ENCODE measurements at regions not wholly inside any gene's neighbourhood (a gene's known extent, or its start where the extent isn't known, plus 50 kb on each side); places are given as distances from the start of the nearest gene placed in this dataset.
A peak's percentile ranks its signal among the peaks of the same experiment; 100 is the strongest.
"Not testable (repeated sequence)": the region's sequence is repeated elsewhere in the genome, so short reads cannot be mapped to it uniquely, and the experiment has no call there.

DNA sequence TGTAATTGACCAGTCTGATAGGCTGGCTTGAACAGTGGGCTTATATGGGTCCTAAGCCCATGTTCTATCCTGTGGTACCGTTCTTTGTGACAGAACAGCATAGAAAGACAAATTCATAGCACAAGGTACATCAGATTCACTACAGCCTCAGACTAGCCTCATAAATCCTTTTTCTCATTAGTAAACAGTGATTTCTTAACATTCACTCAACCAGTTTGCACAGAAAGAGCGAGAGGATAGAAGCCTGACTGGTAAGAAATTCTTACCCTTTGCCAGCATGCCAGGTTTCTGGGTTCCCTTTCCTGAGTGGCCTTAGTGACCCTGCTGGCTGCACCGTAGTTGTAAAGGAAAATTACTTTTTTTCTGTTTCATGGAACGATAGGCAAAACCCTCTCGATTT, 412.1 kb downstream of the SH2D4B start:
- no peak for DNase-seq (ENCODE audit: low spot score)

- no peak for DNase-seq (ENCODE audit: low spot score)
Observed at GRCh38 chr10:80952436-80952835, 414.7 kb downstream of the SH2D4B start.

DNA sequence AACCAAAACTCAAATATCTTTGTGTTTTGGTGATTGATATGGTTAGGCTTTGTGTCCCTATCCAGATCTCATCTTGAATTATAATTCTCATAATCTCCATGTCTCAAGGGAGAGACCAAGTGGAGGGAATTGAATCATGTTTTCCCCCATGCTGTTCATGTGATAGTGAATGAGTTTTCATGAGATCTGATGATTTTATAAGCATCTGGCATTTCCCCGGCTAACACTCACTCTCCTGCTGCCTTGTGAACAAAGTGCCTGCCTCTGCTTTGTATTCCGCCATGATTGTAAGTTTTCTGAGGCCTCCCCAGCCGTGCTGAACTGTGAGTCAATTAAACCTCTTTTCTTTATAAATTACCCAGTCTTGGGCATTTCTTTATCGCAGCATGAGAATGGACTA, 419.5 kb downstream of the SH2D4B start:
- DNase-seq (ENCODE audit: low spot score): no peak

DNA sequence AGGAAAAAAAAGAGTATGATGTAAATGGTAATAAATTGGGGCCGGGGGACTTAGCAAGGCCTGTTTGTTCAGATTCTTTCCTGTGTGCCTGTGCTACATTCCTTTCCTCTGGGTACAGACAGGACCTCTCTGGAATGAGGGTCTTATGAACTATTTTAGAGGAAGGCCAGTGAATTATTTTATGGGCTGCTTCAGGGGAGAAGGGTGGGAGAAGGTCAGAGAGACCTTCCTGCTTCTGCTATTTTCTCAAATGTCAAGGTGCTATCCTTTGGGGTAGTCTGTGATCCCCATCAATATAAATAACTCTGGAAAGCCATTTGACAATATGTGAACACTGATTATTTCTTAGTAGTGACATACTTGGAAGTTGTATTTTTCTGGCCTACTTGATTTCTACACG, 426.5 kb downstream of the SH2D4B start:
- DNase-seq (ENCODE audit: low spot score): no peak

DNA sequence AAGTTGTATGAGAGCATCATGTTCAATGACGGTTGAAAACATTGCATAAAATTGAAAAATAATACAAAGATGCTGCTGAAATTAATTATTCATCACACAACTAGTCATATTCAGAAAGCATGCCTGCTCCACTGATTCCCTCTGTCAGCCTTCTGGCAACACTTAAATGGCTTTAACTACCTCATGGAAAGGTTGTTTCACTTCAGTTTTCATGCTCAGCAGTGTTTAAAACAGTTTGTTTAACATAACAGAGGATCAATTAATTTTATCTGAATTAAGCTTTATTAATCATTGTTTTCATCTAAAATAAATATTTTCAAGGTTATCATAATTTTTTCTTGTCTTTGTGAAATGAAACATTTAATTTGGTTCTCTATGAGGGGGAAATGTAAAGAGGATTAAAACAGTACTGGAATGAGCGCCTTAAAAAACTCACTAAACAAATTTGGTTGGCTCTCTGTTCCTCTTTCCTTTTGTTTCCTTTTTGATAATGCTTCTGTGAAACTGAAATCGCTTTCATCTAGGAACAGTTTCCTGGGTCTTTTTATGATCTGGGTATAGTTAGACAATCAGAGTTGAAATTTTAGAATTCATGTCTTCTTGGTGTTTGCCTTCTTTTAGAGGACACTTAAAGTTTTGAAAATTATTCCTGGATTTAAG, 427.4 kb downstream of the SH2D4B start:
- no peak for DNase-seq (ENCODE audit: low spot score)

GRCh38 chr10:80966326-80966986, 428.8 kb downstream of the SH2D4B start:
- no peak for DNase-seq (ENCODE audit: low spot score)

DNA sequence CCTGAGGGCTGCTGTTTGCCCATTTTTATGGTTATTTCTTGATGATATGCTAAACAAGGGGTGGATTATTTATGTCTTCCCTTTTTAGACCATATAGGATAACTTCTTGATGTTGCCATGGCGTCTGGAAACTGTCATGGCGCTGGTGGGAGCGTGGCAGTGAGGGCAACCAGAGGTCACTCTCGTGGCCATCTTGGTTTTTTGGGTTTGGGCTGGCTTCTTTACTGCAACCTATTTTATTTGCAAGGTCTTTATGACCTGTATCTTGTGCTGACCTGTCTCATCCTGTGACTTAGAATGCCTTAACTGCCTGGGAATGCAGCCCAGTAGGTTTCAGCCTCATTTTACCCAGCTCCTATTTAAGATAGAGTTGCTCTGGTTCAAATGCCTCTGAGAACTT, 429.7 kb downstream of the SH2D4B start:
- not testable (repeated sequence) for DNase-seq (ENCODE audit: low spot score)

- DNase-seq (ENCODE audit: low spot score): no peak
Observed at GRCh38 chr10:80968903-80969302, 431.2 kb downstream of the SH2D4B start.

DNA sequence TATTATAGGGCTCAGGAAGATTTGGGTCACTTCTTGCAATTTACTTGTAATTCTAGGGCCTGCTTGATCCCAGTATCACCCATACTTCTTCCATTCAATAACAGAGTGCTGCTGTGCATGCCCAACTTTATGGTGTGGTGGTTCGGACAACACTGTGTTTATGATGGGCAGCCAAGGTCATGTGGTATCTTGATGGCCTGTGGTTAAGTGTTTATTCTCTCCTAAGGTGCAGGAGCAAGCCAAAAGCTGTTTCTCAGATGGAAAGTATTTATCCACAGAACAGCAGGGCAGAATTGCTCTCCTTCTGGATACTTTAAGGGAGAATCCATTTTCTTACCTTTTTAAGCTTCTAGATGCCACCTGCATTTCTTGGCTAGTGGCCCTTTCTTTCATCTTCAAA, 433.8 kb downstream of the SH2D4B start:
- no peak for DNase-seq (ENCODE audit: low spot score)

- no peak for DNase-seq (ENCODE audit: low spot score)
Observed at GRCh38 chr10:80976658-80977057, 439.0 kb downstream of the SH2D4B start.

DNA sequence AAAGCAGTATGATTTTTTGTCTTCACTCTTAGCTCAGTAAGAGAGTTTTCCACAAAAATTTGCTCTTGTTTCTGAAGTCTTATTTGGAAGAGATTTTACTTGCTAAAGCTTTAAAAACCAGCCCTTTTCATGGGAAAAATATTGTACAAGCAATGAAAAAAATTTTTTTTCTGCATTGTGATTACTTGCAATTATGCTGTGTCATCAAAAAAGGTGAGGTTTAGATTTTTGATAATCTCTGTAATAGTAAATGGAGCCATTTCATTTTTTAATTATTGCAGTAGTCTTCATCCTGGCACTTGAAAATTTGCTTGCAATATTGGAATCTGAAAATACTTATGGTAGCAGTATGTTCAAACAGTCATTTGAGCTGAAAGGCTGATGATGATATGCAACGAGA, 447.4 kb downstream of the SH2D4B start:
- DNase-seq (ENCODE audit: low spot score): no peak

- DNase-seq (ENCODE audit: low spot score): no peak
Observed at GRCh38 chr10:80986596-80986995, 448.9 kb downstream of the SH2D4B start.

DNA sequence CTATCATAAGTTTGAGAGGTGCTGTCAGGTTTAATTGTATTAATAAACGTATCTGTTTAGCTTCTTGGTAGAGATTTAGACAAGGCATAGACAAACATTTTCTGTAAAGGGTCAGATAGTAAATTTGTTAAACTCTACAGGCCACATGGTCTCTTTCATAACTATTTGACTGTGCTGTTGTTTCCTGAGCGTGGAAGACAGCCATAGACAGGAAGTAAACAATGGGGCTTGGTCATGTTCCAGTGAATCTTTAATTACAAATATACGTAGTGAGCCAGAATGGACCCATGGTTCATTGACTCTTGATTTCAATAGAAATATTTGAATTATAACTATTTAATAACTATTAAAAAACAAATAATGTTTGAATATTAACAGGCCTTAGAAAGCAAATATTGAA, 451.1 kb downstream of the SH2D4B start:
- no peak for DNase-seq (ENCODE audit: low spot score)

DNA sequence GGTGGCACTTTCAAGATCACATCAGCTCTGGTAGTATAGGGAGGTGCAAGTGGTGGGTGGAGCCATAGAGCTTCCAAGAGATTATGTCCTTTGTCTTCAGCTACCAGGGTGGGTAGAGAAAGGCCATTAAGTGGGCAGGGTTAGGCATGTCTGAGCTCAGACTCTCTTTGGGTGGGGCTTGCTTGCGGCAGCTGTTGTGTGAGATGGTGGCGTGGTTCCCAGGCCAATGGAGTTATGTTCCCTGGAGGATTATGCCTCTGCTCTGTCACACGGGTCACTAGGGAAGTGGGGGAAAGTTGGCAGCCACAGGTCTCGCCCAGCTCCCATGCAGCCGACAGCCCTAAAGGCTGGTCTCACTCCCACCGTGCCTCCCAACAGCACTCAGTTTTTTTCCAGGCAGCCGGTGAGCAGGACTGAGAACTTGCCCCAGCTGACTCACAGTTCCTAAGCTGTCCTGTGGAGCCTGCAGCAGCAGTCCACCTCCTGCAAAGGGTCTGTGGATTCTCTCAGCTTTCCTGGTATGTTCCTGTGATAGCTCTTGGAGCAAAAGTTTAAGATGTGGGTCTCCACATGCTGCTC, 459.0 kb downstream of the SH2D4B start:
- DNase-seq (ENCODE audit: low spot score): peak; percentile 35

DNA sequence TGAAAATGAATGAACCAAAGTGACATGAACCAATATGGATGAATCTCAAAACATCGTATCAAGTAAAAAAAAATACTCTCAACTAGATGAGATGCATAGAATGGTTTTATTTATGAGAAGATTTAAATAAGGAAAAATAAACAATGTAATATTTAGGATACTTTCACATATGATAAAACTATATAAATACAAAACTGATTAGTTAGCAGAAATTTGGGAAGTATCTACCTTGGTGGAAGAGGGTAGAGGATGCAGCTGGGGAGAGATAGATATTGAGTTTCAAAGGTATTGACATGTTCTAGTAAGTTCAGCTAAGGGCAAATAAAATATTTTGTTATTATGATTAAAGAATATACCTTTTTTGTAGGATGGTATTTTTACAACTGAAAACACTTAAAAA, 463.1 kb downstream of the SH2D4B start:
- DNase-seq (ENCODE audit: low spot score): no peak

DNA sequence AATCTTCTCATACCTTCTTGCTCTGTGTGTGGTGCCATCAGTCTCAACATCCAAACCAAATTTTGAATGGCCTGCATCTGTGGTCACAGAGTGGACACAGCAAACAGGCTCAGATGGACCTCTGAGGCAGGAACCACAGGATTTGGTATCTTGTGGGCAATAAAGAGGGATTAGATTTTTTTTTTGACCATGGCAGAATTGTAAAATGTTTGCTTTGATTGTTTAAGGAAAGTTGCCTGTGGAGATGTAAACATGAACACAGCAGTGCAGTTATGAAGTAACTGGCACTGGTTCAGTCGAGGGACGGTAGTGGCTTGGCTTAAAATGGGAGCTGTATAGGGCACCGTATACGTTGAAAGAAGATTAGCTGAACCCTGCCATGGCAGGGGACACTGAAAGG, 464.7 kb downstream of the SH2D4B start:
- DNase-seq (ENCODE audit: low spot score): no peak

- DNase-seq (ENCODE audit: low spot score): no peak
Observed at GRCh38 chr10:81007872-81008271, 470.2 kb downstream of the SH2D4B start.

DNA sequence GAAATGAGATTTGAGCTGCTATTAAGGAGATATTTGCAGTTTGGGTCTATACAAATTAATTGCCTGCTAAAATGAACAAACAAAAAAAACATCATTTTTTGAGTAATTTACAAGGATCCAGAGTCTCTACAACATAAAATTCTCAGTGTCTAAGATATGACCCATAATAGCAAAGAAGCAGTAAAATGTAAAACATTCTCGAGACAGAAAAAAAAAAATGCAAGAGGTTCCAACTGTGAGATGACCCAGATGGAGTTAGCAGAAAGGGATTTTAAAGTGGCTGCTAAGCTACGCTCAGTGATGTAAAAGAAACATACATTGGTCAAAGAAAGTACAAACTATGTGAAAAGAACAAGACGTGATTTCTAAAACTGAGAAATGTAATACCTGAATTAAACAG, 471.0 kb downstream of the SH2D4B start:
- DNase-seq (ENCODE audit: low spot score): no peak

- DNase-seq (ENCODE audit: low spot score): no peak
Observed at GRCh38 chr10:81009296-81009695, 471.6 kb downstream of the SH2D4B start.

DNA sequence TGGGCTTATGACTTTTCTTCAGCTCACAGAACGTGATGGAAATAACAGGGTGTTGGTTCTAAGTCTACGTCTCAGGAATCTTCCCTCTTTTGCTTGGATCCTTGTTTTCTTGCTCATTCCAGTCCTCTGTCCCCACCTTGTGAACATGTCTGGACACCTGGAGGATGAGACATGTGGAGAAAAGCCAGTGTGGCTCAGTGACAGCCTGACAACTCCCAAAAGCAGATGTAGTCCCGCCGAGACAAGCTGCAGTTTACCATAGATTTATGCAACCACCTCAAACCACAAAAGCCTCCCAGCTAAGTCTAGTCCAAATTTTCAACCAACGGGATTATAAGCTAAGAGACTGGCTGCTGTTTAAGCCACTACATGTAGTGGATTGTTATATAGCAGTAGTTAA, 476.1 kb downstream of the SH2D4B start:
- no peak for DNase-seq (ENCODE audit: low spot score)

GRCh38 chr10:81019029-81019890, 481.6 kb downstream of the SH2D4B start:
- peak; percentile 10 for DNase-seq (ENCODE audit: low spot score)

GRCh38 chr10:81021428-81022129, 483.9 kb downstream of the SH2D4B start:
- DNase-seq (ENCODE audit: low spot score): no peak
